Nephron progenitor cell (in vitro differentiated cells): ENCODE measurements at regions not wholly inside any gene's neighbourhood (a gene's known extent, or its start where the extent isn't known, plus 50 kb on each side); places are given as distances from the start of the nearest gene placed in this dataset.
A peak's percentile ranks its signal among the peaks of the same experiment; 100 is the strongest.

Source experiments
- DNase-seq: peaks from one replicate; pipeline ENCODE4 v3.0.0; 2021
- H3K27ac Mint-ChIP-seq: 2 replicates; pipeline ENCODE4 v1.8.0; 2021; ENCODE audit warnings: mild to moderate bottlenecking, moderate library complexity, mixed read lengths
- H3K27me3 Mint-ChIP-seq: 2 replicates; pipeline ENCODE4 v1.8.0; 2021; ENCODE audit warnings: mild to moderate bottlenecking, low read depth, mixed read lengths; ENCODE audit not compliant: poor library complexity
- H3K36me3 Mint-ChIP-seq: 2 replicates; pipeline ENCODE4 v1.8.0; 2021; ENCODE audit warnings: low read depth, mixed read lengths
- H3K4me1 Mint-ChIP-seq: 2 replicates; pipeline ENCODE4 v1.8.0; 2021; ENCODE audit warnings: mixed read lengths
- H3K4me3 Mint-ChIP-seq: 2 replicates; pipeline ENCODE4 v1.8.0; 2021; ENCODE audit warnings: mild to moderate bottlenecking, moderate library complexity, mixed read lengths
- H3K9me3 Mint-ChIP-seq: 2 replicates; pipeline ENCODE4 v1.8.0; 2021; ENCODE audit warnings: mild to moderate bottlenecking, moderate library complexity, mixed read lengths
- TF ChIP-seq, protein P1 (sequence below): fragments of 200-600 bp; sonication (generic); IDR thresholded peaks from 2 replicates; pipeline ENCODE4 v1.5.0; 2021; ENCODE audit warnings: antibody characterized with exemption

DNA sequence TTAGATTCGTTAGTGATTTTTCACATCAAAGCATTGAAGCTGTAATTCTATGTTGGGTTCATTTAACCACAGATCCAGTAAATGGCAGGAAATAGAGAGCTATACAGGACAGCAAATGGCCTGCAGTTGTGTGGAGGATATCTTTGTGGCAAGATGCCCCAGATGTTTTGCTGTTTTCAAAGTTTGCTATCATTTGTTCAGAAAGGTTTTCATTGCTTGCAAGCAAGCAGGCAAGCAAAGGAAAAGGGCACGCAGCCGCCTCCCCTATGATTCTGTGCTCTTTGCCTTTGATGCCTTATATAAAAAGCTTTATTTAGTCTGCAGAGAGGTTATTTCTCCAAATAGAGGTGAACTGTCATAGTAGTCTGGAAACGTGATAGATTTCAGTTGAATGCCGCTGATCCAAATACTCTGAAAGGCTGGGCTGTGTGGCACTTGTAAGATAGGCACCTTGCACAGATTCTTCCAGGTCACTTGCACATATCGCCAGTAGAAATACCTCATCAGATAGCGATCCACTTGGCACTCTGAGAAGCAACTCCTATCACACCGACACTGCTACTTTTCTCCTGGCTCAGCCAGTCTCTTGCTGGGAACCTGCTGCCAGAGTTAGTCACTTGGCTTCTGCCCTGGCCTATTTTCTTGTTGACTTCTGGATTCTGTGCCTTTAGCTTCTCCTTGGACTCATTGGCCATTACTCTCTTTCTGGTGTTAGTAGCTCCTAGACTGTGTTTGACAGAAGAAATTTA is 66.4 kb downstream of the UTRN start:
- Mint-ChIP-seq H3K36me3 (peaks cover 27% of the 10 kb centered on the region), H3K4me1 (peaks cover 49% of the 10 kb centered on the region), H3K27me3 (peaks cover 2% of the 10 kb centered on the region), H3K4me3 (no peak overlapping the region), H3K9me3 (peaks cover 8% of the 10 kb centered on the region), H3K27ac (peak overlapping the region; percentile 11)
- TF ChIP-seq, protein P1, sequence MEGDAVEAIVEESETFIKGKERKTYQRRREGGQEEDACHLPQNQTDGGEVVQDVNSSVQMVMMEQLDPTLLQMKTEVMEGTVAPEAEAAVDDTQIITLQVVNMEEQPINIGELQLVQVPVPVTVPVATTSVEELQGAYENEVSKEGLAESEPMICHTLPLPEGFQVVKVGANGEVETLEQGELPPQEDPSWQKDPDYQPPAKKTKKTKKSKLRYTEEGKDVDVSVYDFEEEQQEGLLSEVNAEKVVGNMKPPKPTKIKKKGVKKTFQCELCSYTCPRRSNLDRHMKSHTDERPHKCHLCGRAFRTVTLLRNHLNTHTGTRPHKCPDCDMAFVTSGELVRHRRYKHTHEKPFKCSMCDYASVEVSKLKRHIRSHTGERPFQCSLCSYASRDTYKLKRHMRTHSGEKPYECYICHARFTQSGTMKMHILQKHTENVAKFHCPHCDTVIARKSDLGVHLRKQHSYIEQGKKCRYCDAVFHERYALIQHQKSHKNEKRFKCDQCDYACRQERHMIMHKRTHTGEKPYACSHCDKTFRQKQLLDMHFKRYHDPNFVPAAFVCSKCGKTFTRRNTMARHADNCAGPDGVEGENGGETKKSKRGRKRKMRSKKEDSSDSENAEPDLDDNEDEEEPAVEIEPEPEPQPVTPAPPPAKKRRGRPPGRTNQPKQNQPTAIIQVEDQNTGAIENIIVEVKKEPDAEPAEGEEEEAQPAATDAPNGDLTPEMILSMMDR: no peak
- DNase-seq: no peak

DNA sequence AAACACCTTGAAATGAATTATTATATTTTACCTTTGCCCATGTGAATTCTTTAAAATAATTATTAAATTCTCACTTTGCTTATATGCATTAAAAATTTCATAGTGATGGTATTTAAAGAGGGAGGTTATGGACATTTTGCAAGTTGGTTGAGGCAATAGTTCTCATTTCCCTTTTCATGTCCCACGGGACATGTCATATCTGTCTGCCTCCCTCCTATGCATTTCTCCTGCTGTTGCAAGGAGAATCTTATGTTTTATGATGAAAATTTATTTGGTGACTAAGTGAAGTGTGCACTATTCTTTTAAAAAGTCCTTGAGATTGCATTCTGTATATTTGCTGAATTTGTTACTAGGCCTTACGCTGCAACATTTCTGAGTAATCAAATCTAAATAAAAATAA is 67.2 kb downstream of the UTRN start:
- H3K4me3 Mint-ChIP-seq: no peak overlapping the region
- peaks cover 2% of the 10 kb centered on the region for H3K27me3 Mint-ChIP-seq
- DNase-seq: no peak
- TF ChIP-seq, protein P1: no peak
- H3K4me1 Mint-ChIP-seq: peaks cover 42% of the 10 kb centered on the region
- H3K27ac Mint-ChIP-seq: no peak overlapping the region
- H3K36me3 Mint-ChIP-seq: peaks cover 19% of the 10 kb centered on the region
- H3K9me3 Mint-ChIP-seq: peaks cover 7% of the 10 kb centered on the region

DNA sequence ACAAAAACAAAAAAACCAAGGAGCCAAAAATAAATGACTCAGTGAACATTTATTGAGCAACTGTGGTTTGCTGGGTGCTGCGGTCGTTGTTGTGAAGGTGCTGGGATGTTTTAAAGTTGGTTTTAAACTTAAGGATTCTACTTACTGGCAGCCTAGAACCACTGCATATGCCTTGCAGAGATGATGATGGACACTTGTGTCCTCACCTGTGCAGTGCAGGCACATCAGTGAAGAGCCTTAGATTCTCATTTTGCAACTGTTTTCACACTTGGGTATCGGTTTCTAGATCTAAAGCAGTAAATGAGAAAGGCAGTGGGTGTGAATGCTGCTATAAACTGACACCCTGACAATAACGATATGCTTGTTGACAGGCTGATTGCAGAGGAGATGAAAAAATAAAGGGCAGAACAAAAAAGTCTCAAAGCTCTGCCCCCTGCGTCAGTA is 68.8 kb downstream of the UTRN start:
- H3K36me3 Mint-ChIP-seq: peaks cover 7% of the 10 kb centered on the region
- peaks cover 32% of the 10 kb centered on the region for H3K4me1 Mint-ChIP-seq
- H3K27ac Mint-ChIP-seq: no peak overlapping the region
- TF ChIP-seq, protein P1: no peak
- H3K27me3 Mint-ChIP-seq: no peaks in the 10 kb centered on the region
- H3K4me3 Mint-ChIP-seq: no peak overlapping the region
- no peaks in the 10 kb centered on the region for H3K9me3 Mint-ChIP-seq
- no peak for DNase-seq

DNA sequence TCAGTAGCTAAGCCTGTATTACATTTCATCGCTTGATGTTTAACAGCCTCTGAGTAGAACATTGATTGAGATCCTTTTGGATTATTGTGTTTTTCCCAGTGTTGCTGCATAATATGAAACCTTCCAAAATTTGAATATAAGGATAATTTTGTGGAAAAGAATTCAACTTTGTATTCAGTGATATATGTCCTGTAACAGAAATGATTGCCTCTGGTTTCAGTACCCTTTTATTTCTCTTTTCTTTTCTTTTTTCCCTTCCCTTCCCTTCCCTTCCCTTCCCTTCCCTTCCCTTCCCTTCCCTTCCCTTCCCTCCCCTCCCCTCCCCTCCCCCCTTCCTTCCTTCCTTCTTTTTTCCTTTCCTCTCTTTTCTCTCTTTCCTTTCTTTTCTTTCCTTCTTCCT is 74.6 kb downstream of the UTRN start:
- DNase-seq: no peak
- TF ChIP-seq, protein P1: no peak
- Mint-ChIP-seq H3K27ac (no peak overlapping the region), H3K4me1 (no peaks in the 10 kb centered on the region), H3K4me3 (no peak overlapping the region), H3K36me3 (peaks cover 3% of the 10 kb centered on the region), H3K9me3 (no peaks in the 10 kb centered on the region), H3K27me3 (no peaks in the 10 kb centered on the region)

DNA sequence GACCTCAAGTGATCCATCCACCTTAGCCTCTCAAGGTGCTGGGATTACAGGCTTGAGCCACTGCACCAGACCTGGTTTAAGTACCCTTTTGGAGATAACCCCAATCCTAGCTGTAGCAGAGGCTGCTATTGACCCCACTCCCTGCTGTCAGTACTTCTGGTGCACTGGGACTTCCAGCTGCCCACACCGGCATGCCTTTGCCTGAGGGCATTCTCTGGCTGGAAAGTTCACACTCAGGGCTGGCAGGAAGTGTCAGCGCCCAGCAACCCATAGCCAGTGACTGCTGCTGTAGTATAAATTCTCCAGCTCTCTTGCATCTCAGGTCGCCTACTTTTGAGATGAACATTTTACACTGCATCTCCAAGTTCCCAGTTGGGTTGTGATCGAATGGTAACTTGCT is 75.3 kb downstream of the UTRN start:
- Mint-ChIP-seq H3K4me1 (peaks cover 3% of the 10 kb centered on the region), H3K27ac (no peak overlapping the region), H3K36me3 (peaks cover 3% of the 10 kb centered on the region), H3K4me3 (no peak overlapping the region), H3K9me3 (no peaks in the 10 kb centered on the region), H3K27me3 (no peaks in the 10 kb centered on the region)
- TF ChIP-seq, protein P1: no peak
- no peak for DNase-seq

DNA sequence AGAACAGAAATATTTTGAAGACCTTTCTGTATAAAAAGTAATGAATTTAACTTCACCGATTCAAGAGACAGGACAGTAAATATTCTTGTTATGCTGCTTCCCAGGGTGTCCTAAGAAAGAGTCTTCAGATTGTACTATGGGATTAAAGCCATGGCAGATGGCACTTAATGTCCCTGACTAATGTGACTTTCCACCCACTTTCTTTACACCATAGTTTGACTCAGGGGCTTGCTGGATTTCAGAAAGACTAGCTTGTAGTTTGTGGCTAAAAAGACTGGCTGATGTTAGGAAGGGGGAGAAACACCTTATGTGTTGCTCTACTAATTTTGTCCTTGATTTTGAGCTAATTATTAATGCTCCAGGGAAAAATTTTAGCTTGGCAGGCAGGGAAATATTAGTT is 75.9 kb downstream of the UTRN start:
- no peaks in the 10 kb centered on the region for H3K27me3 Mint-ChIP-seq
- DNase-seq: no peak
- H3K27ac Mint-ChIP-seq: no peak overlapping the region
- H3K4me1 Mint-ChIP-seq: peaks cover 4% of the 10 kb centered on the region
- no peak overlapping the region for H3K4me3 Mint-ChIP-seq
- peaks cover 4% of the 10 kb centered on the region for H3K36me3 Mint-ChIP-seq
- TF ChIP-seq, protein P1: no peak
- H3K9me3 Mint-ChIP-seq: no peaks in the 10 kb centered on the region
